Glomerular endothelial cell (primary cell): ENCODE measurements at regions not wholly inside any gene's neighbourhood (a gene's known extent, or its start where the extent isn't known, plus 50 kb on each side); places are given as distances from the start of the nearest gene placed in this dataset.

Source experiments
- DNase-seq: peaks from one replicate; pipeline ENCODE4 v3.0.0-alpha.2; 2011; ENCODE audit warnings: low read depth, low spot score; ENCODE audit errors: extremely low read depth

GRCh38 chr22:47710135-47710534, 947.7 kb downstream of the TBC1D22A start:
- DNase-seq = no peak

GRCh38 chr22:47705350-47705749, 942.9 kb downstream of the TBC1D22A start:
- no peak for DNase-seq

GRCh38 chr22:47698906-47699305, 936.5 kb downstream of the TBC1D22A start:
- DNase-seq = no peak

GRCh38 chr22:47697861-47698260, 935.4 kb downstream of the TBC1D22A start:
- DNase-seq = no peak

GRCh38 chr22:47696776-47697175, 934.3 kb downstream of the TBC1D22A start:
- no peak for DNase-seq

- no peak for DNase-seq
Observed at GRCh38 chr22:47695176-47695575, 932.7 kb downstream of the TBC1D22A start.

- no peak for DNase-seq
Observed at GRCh38 chr22:47694536-47695130, 932.2 kb downstream of the TBC1D22A start.

GRCh38 chr22:47693606-47694005, 931.2 kb downstream of the TBC1D22A start:
- DNase-seq = no peak

- DNase-seq = no peak
Observed at GRCh38 chr22:47692811-47693210, 930.4 kb downstream of the TBC1D22A start.

- DNase-seq = no peak
Observed at GRCh38 chr22:47691152-47691895, 928.9 kb downstream of the TBC1D22A start.

GRCh38 chr22:47690586-47690985, 928.1 kb downstream of the TBC1D22A start:
- no peak for DNase-seq

GRCh38 chr22:47690166-47690565, 927.7 kb downstream of the TBC1D22A start:
- DNase-seq = no peak

- DNase-seq = no peak
Observed at GRCh38 chr22:47687776-47688175, 925.3 kb downstream of the TBC1D22A start.

- DNase-seq = no peak
Observed at GRCh38 chr22:47687346-47687655, 924.9 kb downstream of the TBC1D22A start.

GRCh38 chr22:47686594-47687345, 924.3 kb downstream of the TBC1D22A start:
- DNase-seq = no peak

GRCh38 chr22:47681411-47682165, 919.1 kb downstream of the TBC1D22A start:
- DNase-seq = no peak

- DNase-seq = no peak
Observed at GRCh38 chr22:47678636-47679287, 916.3 kb downstream of the TBC1D22A start.

GRCh38 chr22:47678048-47678447, 915.6 kb downstream of the TBC1D22A start:
- no peak for DNase-seq

GRCh38 chr22:47676685-47677084, 914.2 kb downstream of the TBC1D22A start:
- no peak for DNase-seq

GRCh38 chr22:47674600-47674999, 912.1 kb downstream of the TBC1D22A start:
- no peak for DNase-seq

GRCh38 chr22:47673557-47673956, 911.1 kb downstream of the TBC1D22A start:
- no peak for DNase-seq
